ENCODE measurements at regions not wholly inside any gene's neighbourhood (a gene's known extent, or its start where the extent isn't known, plus 50 kb on each side); places are given as distances from the start of the nearest gene placed in this dataset.

GRCh38 chr1:116232989-116233514, 121.9 kb downstream of the MAB21L3 start:
- TF ChIP-seq USF1 (CRISPR knock-in tag; IDR thresholded peaks at IDR 0.05) (no peak), SMAD3 (CRISPR knock-in tag; conservative IDR thresholded peaks at IDR 0.05) (no peak), YY1 (IDR thresholded peaks at IDR 0.05; ENCODE audit: borderline replicate concordance in 1 of 3, control insufficient read depth in 1 of 3, extremely low read depth in 1 of 3, insufficient read depth in 3 of 3, insufficient read length in 1 of 3, insufficient replicate concordance in 2 of 3, low read depth in 1 of 3, low read length in 2 of 3) (no peak), ZNF764 (CRISPR knock-in tag; IDR thresholded peaks at IDR 0.05; ENCODE audit: low read depth) (no peak), SETDB1 (IDR thresholded peaks at IDR 0.05; ENCODE audit: low read length) (no peak)

Measured in K562 (cell line).